Calu3 (cell line): ENCODE measurements at regions not wholly inside any gene's neighbourhood (a gene's known extent, or its start where the extent isn't known, plus 50 kb on each side); places are given as distances from the start of the nearest gene placed in this dataset.

Experiments used
- BruUV-seq: library from RNA; stranded (reverse); fragments of 400-500 nt; replicated peaks from 2 replicates; lab custom pipeline; 2021; lab: Mats Ljungman, UMichigan
- CTCF ChIA-PET: fragments of 300-600 bp; sonication (Branson Sonifier 250); formaldehyde crosslinking; loops from one replicate; lab custom pipeline; 2022; ENCODE audit warnings: antibody characterized with exemption; lab: Charles Lee
- DNase-seq: peaks from one replicate; pipeline ENCODE4 v3.0.0; 2022
- H3K27ac Mint-ChIP-seq: one replicate; pipeline ENCODE4 v1.8.0; 2022; ENCODE audit warnings: mixed read lengths; ENCODE audit not compliant: unreplicated experiment
- H3K27me3 Mint-ChIP-seq: one replicate; pipeline ENCODE4 v1.8.0; 2022; ENCODE audit warnings: mixed read lengths; ENCODE audit not compliant: unreplicated experiment
- H3K36me3 Mint-ChIP-seq: one replicate; pipeline ENCODE4 v1.8.0; 2022; ENCODE audit warnings: mild to moderate bottlenecking, moderate library complexity, mixed read lengths; ENCODE audit not compliant: insufficient read depth, unreplicated experiment
- H3K4me1 Mint-ChIP-seq: one replicate; pipeline ENCODE4 v1.8.0; 2022; ENCODE audit warnings: mild to moderate bottlenecking, low read depth, mixed read lengths; ENCODE audit not compliant: unreplicated experiment
- H3K4me3 Mint-ChIP-seq: one replicate; pipeline ENCODE4 v1.8.0; 2022; ENCODE audit warnings: mild to moderate bottlenecking, low read depth, moderate library complexity, mixed read lengths; ENCODE audit not compliant: unreplicated experiment
- H3K9me3 Mint-ChIP-seq: one replicate; pipeline ENCODE4 v1.8.0; 2022; ENCODE audit warnings: low read depth, mixed read lengths; ENCODE audit not compliant: unreplicated experiment
- intact Hi-C: fragments of 100-400 bp; cut with micrococcal nuclease; formaldehyde crosslinking; loops from one replicate; pipeline ENCODE4 v1.10.0; 2022; ENCODE audit not compliant: unreplicated experiment
- TF ChIP-seq, protein P1 (sequence below): fragments of 200-600 bp; IDR thresholded peaks from one replicate; pipeline ENCODE4 v1.8.0; 2022; ENCODE audit warnings: antibody characterized with exemption; ENCODE audit not compliant: unreplicated experiment

DNA sequence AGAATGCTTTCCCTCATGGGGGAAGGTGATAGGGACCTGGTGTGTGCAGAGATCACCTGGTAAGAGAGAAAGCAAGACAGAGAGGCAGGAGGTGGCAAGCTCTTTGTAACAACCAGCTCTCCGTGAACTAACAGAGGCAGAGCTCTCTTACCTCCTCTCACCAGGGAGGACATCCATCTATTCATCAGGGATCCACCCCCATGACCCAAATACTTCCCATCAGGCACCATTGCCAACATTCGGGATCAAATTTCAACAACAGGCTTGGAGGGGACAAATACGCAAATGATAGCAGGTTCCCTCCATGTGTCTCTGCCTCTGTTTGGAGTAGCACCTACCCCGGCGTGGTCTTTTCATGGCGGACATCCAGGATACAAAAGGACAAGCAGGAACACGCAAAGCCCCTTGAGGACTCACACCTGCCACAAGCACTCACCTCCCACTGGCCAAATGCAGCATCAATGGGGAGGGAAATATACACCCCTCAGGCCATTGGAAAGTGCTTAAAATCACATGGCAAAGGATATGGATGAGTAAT is 431.2 kb upstream of the AUTS2 start:
- Mint-ChIP-seq H3K9me3 (no peaks in the 10 kb centered on the region), H3K36me3 (no peaks in the 10 kb centered on the region), H3K27ac (no peak overlapping the region), H3K4me3 (no peak overlapping the region), H3K4me1 (no peaks in the 10 kb centered on the region), H3K27me3 (no peaks in the 10 kb centered on the region)
- intact Hi-C loops, result no loop called here
- CTCF ChIA-PET, result no interaction called here
- no TSS peak for BruUV-seq
- no peak for DNase-seq
- TF ChIP-seq, protein P1, sequence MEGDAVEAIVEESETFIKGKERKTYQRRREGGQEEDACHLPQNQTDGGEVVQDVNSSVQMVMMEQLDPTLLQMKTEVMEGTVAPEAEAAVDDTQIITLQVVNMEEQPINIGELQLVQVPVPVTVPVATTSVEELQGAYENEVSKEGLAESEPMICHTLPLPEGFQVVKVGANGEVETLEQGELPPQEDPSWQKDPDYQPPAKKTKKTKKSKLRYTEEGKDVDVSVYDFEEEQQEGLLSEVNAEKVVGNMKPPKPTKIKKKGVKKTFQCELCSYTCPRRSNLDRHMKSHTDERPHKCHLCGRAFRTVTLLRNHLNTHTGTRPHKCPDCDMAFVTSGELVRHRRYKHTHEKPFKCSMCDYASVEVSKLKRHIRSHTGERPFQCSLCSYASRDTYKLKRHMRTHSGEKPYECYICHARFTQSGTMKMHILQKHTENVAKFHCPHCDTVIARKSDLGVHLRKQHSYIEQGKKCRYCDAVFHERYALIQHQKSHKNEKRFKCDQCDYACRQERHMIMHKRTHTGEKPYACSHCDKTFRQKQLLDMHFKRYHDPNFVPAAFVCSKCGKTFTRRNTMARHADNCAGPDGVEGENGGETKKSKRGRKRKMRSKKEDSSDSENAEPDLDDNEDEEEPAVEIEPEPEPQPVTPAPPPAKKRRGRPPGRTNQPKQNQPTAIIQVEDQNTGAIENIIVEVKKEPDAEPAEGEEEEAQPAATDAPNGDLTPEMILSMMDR, result no peak

DNA sequence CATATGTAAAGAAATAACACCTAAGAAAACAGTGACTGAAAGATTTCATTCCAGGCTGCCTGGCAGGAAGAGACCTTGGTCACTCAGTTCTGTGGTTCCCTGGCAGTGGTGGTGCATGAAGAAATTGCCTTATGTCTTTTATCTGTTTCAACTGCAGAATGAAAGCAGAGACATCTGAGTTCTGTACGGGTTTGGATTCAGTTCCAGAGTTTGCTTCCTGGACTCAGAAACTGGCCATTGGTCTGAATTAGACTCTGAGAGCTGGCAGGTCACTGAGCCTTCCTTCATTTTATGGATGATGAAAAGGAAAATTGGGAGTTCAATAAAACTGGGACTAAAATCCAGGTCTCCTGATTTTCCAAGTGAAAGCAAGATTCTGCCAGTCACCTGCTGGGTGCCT is 428.9 kb upstream of the AUTS2 start:
- DNase-seq, result no peak
- H3K4me3 Mint-ChIP-seq, result no peak overlapping the region
- H3K27ac Mint-ChIP-seq, result no peak overlapping the region
- TF ChIP-seq, protein P1, result no peak
- no TSS peak for BruUV-seq
- H3K36me3 Mint-ChIP-seq, result no peaks in the 10 kb centered on the region
- no peaks in the 10 kb centered on the region for H3K27me3 Mint-ChIP-seq
- CTCF ChIA-PET, result interaction anchor here (0.5 kb wide), 1 partner anchor 98 kb away, joined by 5 read pairs; no protein-coding TSS in a partner anchor
- H3K9me3 Mint-ChIP-seq, result peaks cover 2% of the 10 kb centered on the region
- intact Hi-C loops, result no loop called here
- no peaks in the 10 kb centered on the region for H3K4me1 Mint-ChIP-seq

DNA sequence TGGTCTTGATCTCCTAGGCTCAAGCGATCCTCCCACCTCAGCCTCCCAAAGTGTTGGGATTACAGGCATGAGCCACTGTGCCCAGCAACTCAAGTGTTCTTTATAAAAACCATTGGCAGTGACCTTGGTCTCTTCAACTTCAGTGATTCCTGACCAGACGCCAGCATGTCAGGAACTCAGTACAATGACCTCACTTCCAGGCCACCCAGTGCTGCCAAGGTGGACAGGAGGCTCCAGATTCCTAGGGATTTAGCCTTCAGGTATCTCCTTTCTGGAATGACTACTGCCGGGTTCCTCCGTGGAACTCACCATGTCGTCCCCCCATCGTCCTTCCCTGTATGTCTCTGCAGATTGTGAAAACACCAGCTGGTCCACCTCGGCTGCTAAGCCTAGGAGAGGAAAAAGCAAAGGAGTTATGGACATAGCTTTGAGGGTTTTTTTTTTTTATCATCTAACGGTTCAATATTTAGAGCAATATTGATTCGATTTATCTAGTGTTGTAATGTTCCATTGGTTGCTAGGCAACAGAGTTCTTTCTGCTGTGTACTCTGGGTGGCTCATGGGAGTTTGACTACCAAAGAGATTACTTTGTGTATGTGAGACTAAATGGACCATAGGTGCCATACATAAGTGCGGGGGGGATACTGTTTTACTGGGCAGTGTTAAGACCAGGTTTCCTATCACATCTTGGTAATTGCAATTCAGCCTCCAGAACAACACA is 425.8 kb upstream of the AUTS2 start:
- H3K4me3 Mint-ChIP-seq, result no peak overlapping the region
- DNase-seq, result no peak
- no peaks in the 10 kb centered on the region for H3K27me3 Mint-ChIP-seq
- no peak overlapping the region for H3K27ac Mint-ChIP-seq
- intact Hi-C loops, result no loop called here
- no peaks in the 10 kb centered on the region for H3K4me1 Mint-ChIP-seq
- CTCF ChIA-PET, result no interaction called here
- TF ChIP-seq, protein P1, result no peak
- H3K36me3 Mint-ChIP-seq, result no peaks in the 10 kb centered on the region
- BruUV-seq, result no TSS peak
- peaks cover 4% of the 10 kb centered on the region for H3K9me3 Mint-ChIP-seq

DNA sequence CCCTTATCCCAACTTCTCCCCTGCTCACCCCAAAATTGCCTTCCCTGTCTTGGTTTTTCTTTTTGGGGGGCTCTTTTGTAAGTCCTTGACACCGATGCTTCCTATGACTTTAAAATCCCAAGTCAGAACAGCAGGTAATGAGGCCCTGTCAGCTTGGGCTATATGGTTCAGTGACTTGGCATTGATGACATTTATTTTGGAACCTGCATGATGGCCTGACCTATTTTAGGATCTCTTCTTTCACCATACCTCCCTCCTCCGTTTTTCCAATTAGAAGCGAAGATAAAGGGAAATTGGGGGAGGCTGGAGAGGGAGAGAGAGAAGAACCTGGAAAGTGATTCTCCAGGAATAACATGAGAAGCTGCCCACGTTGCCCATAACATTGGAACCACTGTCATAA is 424.9 kb upstream of the AUTS2 start:
- Mint-ChIP-seq H3K27ac (no peak overlapping the region), H3K36me3 (no peaks in the 10 kb centered on the region), H3K9me3 (peaks cover 4% of the 10 kb centered on the region), H3K4me3 (no peak overlapping the region), H3K27me3 (no peaks in the 10 kb centered on the region), H3K4me1 (no peaks in the 10 kb centered on the region)
- TF ChIP-seq, protein P1, result no peak
- no TSS peak for BruUV-seq
- CTCF ChIA-PET, result no interaction called here
- intact Hi-C loops, result no loop called here
- no peak for DNase-seq
